SK-N-SH treated with all-trans-retinoic acid at 6 μM for 48 hours (cell line): ENCODE measurements at regions not wholly inside any gene's neighbourhood (a gene's known extent, or its start where the extent isn't known, plus 50 kb on each side); places are given as distances from the start of the nearest gene placed in this dataset.

ENCODE experiments used
- GLIS3 ChIP-seq: fragments of 250-450 bp; sonication (Bioruptor Pico); IDR thresholded peaks from 2 replicates; pipeline ENCODE4 v1.5.0; 2020; ENCODE audit warnings: mild to moderate bottlenecking, moderate library complexity
- ISL1 ChIP-seq: fragments of 250-450 bp; sonication (Bioruptor Pico); IDR thresholded peaks from 2 replicates; pipeline ENCODE4 v2.1.2; 2022; ENCODE audit warnings: mild to moderate bottlenecking, moderate library complexity
- POU6F1 ChIP-seq: fragments of 250-450 bp; sonication (Bioruptor Pico); IDR thresholded peaks from 2 replicates; pipeline ENCODE4 v1.8.0; 2021; ENCODE audit warnings: low read depth, mild to moderate bottlenecking, moderate library complexity, borderline replicate concordance
- PPARA ChIP-seq: fragments of 250-450 bp; sonication (Bioruptor Pico); IDR thresholded peaks from 2 replicates; pipeline ENCODE4 v1.5.0; 2020; ENCODE audit warnings: mild to moderate bottlenecking, borderline replicate concordance
- RARB ChIP-seq: fragments of 250-450 bp; sonication (Bioruptor Pico); IDR thresholded peaks from 2 replicates; pipeline ENCODE4 v1.8.0; 2021; ENCODE audit warnings: mild to moderate bottlenecking, moderate library complexity
- SNAI2 ChIP-seq: fragments of 250-450 bp; sonication (Bioruptor Pico); IDR thresholded peaks from 2 replicates; pipeline ENCODE4 v1.5.0; 2020; ENCODE audit warnings: mild to moderate bottlenecking, moderate library complexity
- TCF4 ChIP-seq: fragments of 250-450 bp; sonication (Bioruptor Pico); IDR thresholded peaks from 2 replicates; pipeline ENCODE4 v1.8.0; 2021; ENCODE audit warnings: mild to moderate bottlenecking, moderate library complexity, borderline replicate concordance
- ZNF565 ChIP-seq: fragments of 450-650 bp; formaldehyde crosslinking; conservative IDR thresholded peaks from 2 replicates; pipeline ENCODE4 v1.5.0; 2020; ENCODE audit warnings: low read depth, mild to moderate bottlenecking, moderate library complexity
- TF ChIP-seq, protein P1 (sequence below): fragments of 250-450 bp; sonication (Bioruptor Pico); IDR thresholded peaks from 2 replicates; pipeline ENCODE4 v1.5.1; 2020; ENCODE audit warnings: low read depth, mild to moderate bottlenecking, moderate library complexity
- TF ChIP-seq, protein P2 (sequence below): fragments of 250-450 bp; sonication (Bioruptor Pico); IDR thresholded peaks from 2 replicates; pipeline ENCODE4 v1.5.1; 2021; ENCODE audit warnings: mild to moderate bottlenecking, moderate library complexity

DNA sequence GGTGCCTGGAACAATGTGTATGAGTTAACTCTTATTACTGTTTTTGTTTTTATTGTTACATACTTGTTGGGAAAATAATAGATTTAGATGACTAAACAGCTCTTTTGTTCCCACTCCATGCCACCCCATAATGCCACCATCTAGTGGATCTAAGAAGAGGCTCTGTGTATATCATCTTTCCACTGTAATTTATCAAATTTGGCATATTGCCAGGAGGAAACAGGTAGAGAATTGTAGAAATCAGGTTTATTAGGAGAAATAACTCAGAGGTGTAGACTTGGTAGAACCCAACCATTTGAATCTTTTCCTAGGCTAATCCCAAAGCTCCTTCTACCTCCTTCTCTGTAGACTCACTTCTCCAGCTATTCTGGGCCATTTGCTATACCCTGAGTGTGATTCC, 150.6 kb downstream of the GATB start:
- no peak for TF ChIP-seq PPARA
- TF ChIP-seq GLIS3 (CRISPR knock-in tag): no peak
- no peak for TF ChIP-seq TCF4 (CRISPR knock-in tag)
- no peak for TF ChIP-seq RARB
- TF ChIP-seq, protein P1, sequence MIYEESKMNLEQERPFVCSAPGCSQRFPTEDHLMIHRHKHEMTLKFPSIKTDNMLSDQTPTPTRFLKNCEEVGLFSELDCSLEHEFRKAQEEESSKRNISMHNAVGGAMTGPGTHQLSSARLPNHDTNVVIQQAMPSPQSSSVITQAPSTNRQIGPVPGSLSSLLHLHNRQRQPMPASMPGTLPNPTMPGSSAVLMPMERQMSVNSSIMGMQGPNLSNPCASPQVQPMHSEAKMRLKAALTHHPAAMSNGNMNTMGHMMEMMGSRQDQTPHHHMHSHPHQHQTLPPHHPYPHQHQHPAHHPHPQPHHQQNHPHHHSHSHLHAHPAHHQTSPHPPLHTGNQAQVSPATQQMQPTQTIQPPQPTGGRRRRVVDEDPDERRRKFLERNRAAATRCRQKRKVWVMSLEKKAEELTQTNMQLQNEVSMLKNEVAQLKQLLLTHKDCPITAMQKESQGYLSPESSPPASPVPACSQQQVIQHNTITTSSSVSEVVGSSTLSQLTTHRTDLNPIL (CRISPR knock-in tag): no peak
- no peak for TF ChIP-seq SNAI2 (CRISPR knock-in tag)
- TF ChIP-seq, protein P2, sequence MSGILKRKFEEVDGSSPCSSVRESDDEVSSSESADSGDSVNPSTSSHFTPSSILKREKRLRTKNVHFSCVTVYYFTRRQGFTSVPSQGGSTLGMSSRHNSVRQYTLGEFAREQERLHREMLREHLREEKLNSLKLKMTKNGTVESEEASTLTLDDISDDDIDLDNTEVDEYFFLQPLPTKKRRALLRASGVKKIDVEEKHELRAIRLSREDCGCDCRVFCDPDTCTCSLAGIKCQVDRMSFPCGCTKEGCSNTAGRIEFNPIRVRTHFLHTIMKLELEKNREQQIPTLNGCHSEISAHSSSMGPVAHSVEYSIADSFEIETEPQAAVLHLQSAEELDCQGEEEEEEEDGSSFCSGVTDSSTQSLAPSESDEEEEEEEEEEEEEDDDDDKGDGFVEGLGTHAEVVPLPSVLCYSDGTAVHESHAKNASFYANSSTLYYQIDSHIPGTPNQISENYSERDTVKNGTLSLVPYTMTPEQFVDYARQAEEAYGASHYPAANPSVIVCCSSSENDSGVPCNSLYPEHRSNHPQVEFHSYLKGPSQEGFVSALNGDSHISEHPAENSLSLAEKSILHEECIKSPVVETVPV (CRISPR knock-in tag): no peak
- TF ChIP-seq POU6F1 (CRISPR knock-in tag): no peak
- TF ChIP-seq ZNF565 (CRISPR knock-in tag): no peak
- TF ChIP-seq ISL1: no peak
